Right cardiac atrium (tissue), 5 donors: ENCODE measurements at regions not wholly inside any gene's neighbourhood (a gene's known extent, or its start where the extent isn't known, plus 50 kb on each side); places are given as distances from the start of the nearest gene placed in this dataset.

Experiments
- ATAC-seq, 2 donors: fragments of 200-7000 bp; cut with Tn5 transposase; one replicate each; pipeline versions ENCODE4 v1.8.0 to v1.9.1; 2020; ENCODE audit warnings: moderate library complexity in 2 of 2, mild to moderate bottlenecking in 1 of 2
- DNase-seq, 3 donors: peaks; one replicate each; pipeline ENCODE4 v3.0.0-alpha.2; 2020
- H3K27ac ChIP-seq: one replicate; pipeline ENCODE4 v1.5.1; 2013; ENCODE audit warnings: mild to moderate bottlenecking, low read length, control low read depth, moderate library complexity
- H3K27me3 ChIP-seq: one replicate; pipeline ENCODE4 v1.6.1; 2013; ENCODE audit not compliant: control insufficient read depth, insufficient read depth
- H3K4me1 ChIP-seq: one replicate; pipeline ENCODE4 v1.6.1; 2013; ENCODE audit warnings: low read length; ENCODE audit not compliant: control insufficient read depth, insufficient read depth
- H3K4me3 ChIP-seq: one replicate; pipeline ENCODE4 v1.5.1; 2013; ENCODE audit warnings: low read length, control low read depth
- H3K9me3 ChIP-seq: one replicate; pipeline ENCODE4 v1.6.1; 2013; ENCODE audit warnings: low read length; ENCODE audit not compliant: control insufficient read depth
- WGBS: extraction: QIAGEN DNeasy Blood & Tissue Kit; methylation state at CpG from one replicate; pipeline ENCODE4 v1.1.7; 2013; 5-methylcytosine and 5-hydroxymethylcytosine counted together
- intact Hi-C, 4 donors: fragments of 100-400 bp; cut with DNase I; formaldehyde crosslinking; loops; one replicate each; pipeline versions ENCODE4 v1.11.0 to v1.14.0; 2022 to 2023
- donor health status: healthy with polysubstance abuse.
- donor health status: DM: no; HTN: yes; CAD: no.
- donor health status: DM: no; HTN: no; CAD: no.
- donor health status: DM: no; HTN: yes; CAD: no; lungs with severe emphysema.
- donor health status: DM: yes; HTN: yes; CAD: no.

DNA sequence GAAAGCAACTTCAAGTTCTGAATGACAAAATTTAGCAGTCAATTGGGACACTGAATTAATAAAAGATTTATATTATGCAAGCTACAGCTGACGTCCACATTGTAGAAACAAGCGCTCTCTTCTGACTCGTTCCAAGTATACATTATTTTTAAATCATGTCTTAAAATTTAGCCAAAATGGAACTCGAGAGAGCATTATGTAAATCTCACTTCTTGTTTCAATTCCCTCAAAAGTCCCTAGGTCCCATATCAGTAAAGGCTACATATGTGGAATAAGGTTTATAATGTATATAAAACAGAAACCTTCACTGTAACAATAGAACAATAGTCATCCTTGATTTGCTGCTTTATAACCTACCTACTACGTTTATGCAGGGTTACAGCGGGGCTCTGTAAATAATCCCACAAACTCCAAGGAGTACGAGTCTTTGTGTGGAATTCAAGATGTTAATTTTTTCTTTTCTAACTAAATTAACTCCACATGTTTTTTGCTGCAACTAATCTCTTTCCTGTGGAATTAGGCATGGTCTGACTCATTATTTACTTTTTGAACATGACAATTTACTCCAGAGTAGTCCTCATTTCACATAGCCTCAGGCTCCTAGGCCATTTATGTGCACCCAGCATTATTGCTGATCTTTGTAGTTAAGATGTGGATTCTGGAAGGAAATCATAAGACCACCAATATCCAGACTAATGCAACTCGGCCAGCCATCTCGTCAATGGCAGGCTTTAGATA lies 785.1 kb downstream of the LTN1 start:
- Histone ChIP-seq H3K4me1 (no peaks in the 10 kb centered on the region), H3K4me3 (no peak overlapping the region), H3K9me3 (no peaks in the 10 kb centered on the region), H3K27ac (no peak overlapping the region), H3K27me3 (no peaks in the 10 kb centered on the region)
- intact Hi-C loops: no loop called here
- WGBS: 65% methylated on average over 9 of the region's 9 CpGs
- DNase-seq (no peak), ATAC-seq (no peak)

DNA sequence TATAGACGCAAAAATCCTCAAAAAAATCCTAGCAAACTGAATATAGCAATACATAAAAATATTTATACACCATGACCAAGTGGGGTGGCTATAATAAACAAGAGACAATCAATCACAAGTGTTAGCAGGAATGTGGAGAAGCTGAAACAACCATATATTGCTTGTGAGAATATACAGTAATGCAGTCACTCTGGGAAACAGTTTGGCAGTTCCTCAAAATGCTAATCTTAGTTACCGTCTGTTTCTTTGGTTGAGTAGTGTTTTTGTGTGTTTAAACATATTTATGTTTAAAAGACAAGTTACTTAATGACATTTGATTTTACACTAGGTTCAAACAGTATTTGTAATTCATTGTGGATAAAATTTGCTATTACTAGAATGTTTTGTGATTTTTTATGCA lies 792.0 kb downstream of the LTN1 start:
- 68% methylated on average over 2 of the region's 2 CpGs for WGBS
- H3K4me1 ChIP-seq: no peaks in the 10 kb centered on the region

DNA sequence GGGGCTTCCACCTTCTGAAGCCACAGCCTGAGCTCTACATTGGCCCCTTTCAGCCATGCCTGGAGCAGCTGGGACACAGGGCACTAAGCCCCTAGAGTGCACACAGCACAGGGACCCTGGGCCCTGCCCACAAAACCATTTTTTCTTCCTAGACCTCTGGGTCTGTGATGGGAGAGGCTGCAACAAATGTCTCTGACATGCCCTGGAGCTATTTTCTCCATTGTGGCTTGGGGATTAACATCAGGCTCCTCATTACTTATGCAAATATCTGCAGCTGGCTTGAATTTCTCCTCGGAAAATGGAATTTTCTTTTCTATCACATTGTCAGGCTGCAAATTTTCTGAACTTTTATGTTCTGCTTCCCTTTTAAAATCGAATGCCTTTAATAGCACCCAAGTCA lies 795.7 kb downstream of the LTN1 start:
- no peak for DNase-seq
- Histone ChIP-seq H3K27me3 (no peaks in the 10 kb centered on the region), H3K27ac (no peak overlapping the region), H3K4me3 (no peak overlapping the region), H3K9me3 (no peaks in the 10 kb centered on the region), H3K4me1 (no peaks in the 10 kb centered on the region)
- whole genome bisulfite sequencing: 88% methylated on average over 2 of the region's 2 CpGs
- no peak for ATAC-seq
- intact Hi-C loops: no loop called here

More for the DNA sequence above, 792.0 kb downstream of the LTN1 start:
- intact Hi-C loops: no loop called here
- Histone ChIP-seq H3K9me3 (no peaks in the 10 kb centered on the region), H3K27me3 (no peaks in the 10 kb centered on the region), H3K27ac (no peak overlapping the region), H3K4me3 (no peak overlapping the region)
- no peak for ATAC-seq
- no peak for DNase-seq

DNA sequence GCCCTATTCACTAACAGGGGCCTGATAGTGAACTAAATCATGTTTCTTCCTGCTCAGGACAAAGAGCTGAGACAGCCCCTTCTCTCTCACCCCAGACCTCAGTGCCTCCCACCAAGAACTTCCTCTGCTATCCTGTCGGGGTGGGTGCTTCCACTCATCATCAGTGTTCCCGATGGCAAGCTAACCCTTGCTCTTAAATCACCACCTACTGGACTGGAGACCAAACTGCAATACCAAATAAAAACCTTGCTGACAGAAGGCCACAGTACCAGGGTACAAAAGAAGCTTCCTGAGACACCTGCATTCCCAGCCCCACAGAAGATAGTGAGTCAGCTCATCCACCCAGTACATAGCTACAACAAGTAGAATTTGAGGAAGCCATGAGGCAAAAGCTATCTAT lies 799.5 kb downstream of the LTN1 start:
- H3K9me3 ChIP-seq: no peaks in the 10 kb centered on the region

DNA sequence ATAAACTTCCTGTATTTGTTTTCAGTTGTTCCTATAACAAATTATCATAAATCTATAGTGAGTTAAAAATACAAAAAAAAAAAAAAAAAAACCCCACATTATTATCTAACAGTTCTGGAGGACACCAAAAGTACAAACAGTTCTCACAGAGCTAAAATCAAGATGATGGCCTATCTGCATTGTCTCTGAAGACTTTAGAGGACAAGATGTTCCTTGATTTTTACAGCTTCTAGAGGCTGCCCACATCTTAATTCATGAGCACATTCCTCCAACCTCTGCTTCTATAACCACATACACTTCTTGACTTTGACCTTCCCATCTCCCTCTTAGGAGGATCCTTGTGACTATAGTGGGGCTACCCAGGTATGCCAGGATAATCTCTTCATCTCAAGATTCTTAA lies 806.1 kb downstream of the LTN1 start:
- DNase-seq (no peak), ATAC-seq (no peak)
- intact Hi-C loops: no loop called here
- no peaks in the 10 kb centered on the region for H3K9me3 ChIP-seq
- H3K4me3 ChIP-seq: no peak overlapping the region
- no peaks in the 10 kb centered on the region for H3K27me3 ChIP-seq
- no peak overlapping the region for H3K27ac ChIP-seq
- no peaks in the 10 kb centered on the region for H3K4me1 ChIP-seq

More for the DNA sequence above, 799.5 kb downstream of the LTN1 start:
- 56% methylated on average over 2 of the region's 2 CpGs for WGBS
- Histone ChIP-seq H3K4me1 (no peaks in the 10 kb centered on the region), H3K27me3 (no peaks in the 10 kb centered on the region), H3K27ac (no peak overlapping the region), H3K4me3 (no peak overlapping the region)
- ATAC-seq (no peak), DNase-seq (no peak)
- intact Hi-C loops: no loop called here

DNA sequence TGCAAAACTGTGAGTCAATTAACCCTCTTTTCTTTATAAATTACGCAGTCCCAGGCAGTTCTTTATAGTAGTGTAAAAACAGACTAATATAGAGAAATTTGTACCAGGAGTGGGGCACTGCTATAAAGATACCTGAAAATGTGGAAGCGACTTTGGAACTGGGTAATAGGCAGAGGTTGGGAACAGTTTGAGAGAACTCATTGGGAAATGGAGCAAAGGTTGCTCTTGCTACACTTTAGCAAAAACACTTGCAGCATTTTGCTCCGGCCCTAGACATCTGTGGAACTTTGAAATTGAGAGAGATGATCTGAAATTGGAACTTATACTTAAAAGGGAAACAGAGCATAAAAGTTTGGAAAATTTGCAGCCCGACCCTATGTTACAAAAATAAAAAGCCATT lies 810.9 kb downstream of the LTN1 start:
- Histone ChIP-seq H3K27me3 (no peaks in the 10 kb centered on the region), H3K27ac (no peak overlapping the region), H3K4me3 (no peak overlapping the region), H3K4me1 (no peaks in the 10 kb centered on the region), H3K9me3 (no peaks in the 10 kb centered on the region)
- ATAC-seq (no peak), DNase-seq (no peak)
- intact Hi-C loops: no loop called here
- WGBS: 91% methylated on average over 4 of the region's 4 CpGs

DNA sequence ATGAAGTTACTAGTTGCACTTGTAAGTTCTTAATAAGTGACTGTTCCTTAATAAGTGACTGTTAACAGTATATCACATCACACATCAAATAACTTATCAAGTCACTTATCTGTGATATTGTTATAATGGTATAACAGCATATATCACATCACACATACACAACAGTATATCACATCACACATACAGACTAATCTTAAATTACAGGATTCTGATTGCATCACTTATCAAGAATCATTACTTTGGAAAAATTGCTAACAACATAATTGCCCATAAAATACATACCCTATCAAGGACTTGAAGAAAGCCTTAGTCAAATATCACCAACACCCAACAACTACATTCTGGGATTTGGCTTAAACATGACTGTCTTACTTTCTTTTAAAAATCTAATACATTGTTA lies 813.5 kb downstream of the LTN1 start:
- no peak for DNase-seq
- no peak for ATAC-seq
- H3K4me1 ChIP-seq: no peaks in the 10 kb centered on the region
- no peak overlapping the region for H3K4me3 ChIP-seq
- H3K9me3 ChIP-seq: no peaks in the 10 kb centered on the region
- H3K27me3 ChIP-seq: no peaks in the 10 kb centered on the region
- intact Hi-C loops: no loop called here
- no peak overlapping the region for H3K27ac ChIP-seq

DNA sequence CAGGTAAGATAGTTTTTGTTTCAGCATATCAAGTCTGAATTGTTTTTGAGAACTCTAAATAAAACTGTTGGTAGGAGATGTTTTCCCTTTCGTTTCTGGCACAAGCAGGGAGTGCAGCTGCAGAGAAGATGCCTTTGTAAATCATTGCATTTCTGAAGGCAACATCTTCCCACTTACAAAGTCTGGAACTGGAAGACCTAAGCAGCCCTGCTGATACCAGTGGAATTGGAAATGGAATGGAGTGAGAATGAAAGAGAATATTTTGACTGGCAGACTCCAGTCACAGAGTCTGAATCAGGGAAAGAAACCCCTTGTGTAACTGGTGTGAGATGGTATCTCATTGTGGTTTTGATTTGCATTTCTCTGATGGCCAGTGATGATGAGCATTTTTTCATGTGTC lies 815.6 kb downstream of the LTN1 start:
- intact Hi-C loops: no loop called here
- no peaks in the 10 kb centered on the region for H3K27me3 ChIP-seq
- no peak for ATAC-seq
- no peak overlapping the region for H3K27ac ChIP-seq
- DNase-seq: no peak
- no peaks in the 10 kb centered on the region for H3K4me1 ChIP-seq
- 58% methylated on average over 1 of the region's 1 CpG for WGBS
- no peaks in the 10 kb centered on the region for H3K9me3 ChIP-seq
- H3K4me3 ChIP-seq: no peak overlapping the region

DNA sequence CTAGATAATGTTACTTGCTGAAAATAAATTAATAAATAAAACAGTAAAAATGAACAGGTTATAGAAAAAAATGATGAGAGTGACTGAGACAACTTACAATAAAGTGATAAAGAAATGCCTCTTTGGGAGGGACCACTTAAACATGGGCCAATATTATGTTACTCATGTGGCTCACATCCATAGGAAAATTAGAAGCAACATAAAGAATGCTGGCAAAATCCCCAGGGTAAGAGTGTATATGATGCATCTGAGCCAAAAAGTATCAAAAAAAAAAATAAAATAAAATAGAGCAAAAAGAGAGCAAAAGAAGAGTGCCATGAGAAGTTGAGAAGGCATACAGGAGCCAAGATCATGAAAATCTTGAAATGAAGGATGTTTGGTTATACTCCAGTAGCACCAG lies 818.0 kb downstream of the LTN1 start:
- ATAC-seq (no peak), DNase-seq (no peak)
- H3K4me3 ChIP-seq: no peak overlapping the region
- intact Hi-C loops: no loop called here
- H3K4me1 ChIP-seq: no peaks in the 10 kb centered on the region
- no peaks in the 10 kb centered on the region for H3K9me3 ChIP-seq
- H3K27ac ChIP-seq: no peak overlapping the region
- no peaks in the 10 kb centered on the region for H3K27me3 ChIP-seq

DNA sequence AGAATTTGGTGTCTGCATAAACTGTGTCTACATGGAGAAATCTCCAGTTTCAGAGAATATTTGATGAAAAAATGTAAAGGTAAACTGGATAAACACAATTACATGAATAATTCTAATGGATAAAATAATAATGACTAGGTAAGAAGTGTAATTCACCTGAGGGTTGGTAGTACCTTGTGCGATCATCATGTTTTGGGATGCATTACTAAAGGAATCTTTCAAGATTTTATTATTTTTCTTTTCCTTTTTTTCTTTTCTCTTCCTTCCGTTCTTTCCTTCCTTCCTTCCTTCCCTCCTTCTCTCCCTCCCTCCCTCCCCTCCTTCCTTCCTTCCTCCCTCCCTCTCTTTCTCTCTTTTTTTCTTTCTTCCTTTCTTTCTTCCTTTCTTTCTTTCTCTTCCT lies 818.7 kb downstream of the LTN1 start:
- 87% methylated on average over 2 of the region's 2 CpGs for WGBS
- Histone ChIP-seq H3K4me1 (no peaks in the 10 kb centered on the region), H3K27ac (no peak overlapping the region), H3K27me3 (no peaks in the 10 kb centered on the region), H3K4me3 (no peak overlapping the region), H3K9me3 (no peaks in the 10 kb centered on the region)
- ATAC-seq (no peak), DNase-seq (no peak)
- intact Hi-C loops: no loop called here

DNA sequence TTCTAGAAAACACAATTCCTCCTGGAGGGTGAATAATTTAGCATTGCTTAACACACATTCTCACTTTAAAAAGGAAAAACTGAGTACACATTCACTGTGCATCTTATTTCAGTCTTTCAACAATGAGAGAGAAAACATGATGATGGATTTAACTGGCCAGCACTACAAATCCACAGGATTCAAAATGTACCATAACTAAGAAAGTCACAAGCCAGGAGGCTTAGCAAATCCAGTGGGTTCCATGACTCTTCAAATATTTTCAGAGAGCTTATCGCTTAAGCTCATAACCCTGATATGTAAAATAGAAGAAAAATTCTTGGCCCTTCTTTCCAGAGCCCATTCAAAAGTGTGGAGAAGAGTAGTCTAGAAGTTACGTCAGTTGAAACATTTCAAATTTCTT lies 820.3 kb downstream of the LTN1 start:
- ATAC-seq: no peak
- no peaks in the 10 kb centered on the region for H3K27me3 ChIP-seq
- DNase-seq: no peak
- whole genome bisulfite sequencing: 82% methylated on average over 2 of the region's 2 CpGs
- intact Hi-C loops: no loop called here
- H3K4me3 ChIP-seq: no peak overlapping the region
- no peaks in the 10 kb centered on the region for H3K9me3 ChIP-seq
- no peak overlapping the region for H3K27ac ChIP-seq
- H3K4me1 ChIP-seq: no peaks in the 10 kb centered on the region

DNA sequence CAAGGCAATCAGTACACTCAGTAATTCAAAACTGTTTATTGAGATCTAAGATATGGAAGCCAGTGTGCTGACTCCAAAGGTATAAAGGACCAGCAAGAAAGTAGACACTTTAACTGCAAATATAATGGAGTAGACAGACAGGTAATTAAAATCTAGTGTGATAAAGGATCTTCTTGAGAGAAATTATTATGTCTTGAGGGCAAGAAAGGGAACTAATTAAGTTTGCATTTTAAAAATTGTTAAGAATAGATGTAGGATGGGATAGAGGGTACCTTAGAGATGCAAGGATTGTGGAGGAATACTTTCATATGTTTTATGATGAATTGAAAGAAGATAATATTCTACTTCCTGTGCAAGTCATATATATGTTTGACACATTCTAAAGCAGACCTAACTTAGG lies 825.3 kb downstream of the LTN1 start:
- H3K4me3 ChIP-seq: no peak overlapping the region
- H3K27ac ChIP-seq: no peak overlapping the region
- no peak for DNase-seq
- intact Hi-C loops: no loop called here
- H3K9me3 ChIP-seq: no peaks in the 10 kb centered on the region
- no peak for ATAC-seq
- no peaks in the 10 kb centered on the region for H3K27me3 ChIP-seq
- no peaks in the 10 kb centered on the region for H3K4me1 ChIP-seq
